C4-2B (cell line): ENCODE measurements at regions not wholly inside any gene's neighbourhood (a gene's known extent, or its start where the extent isn't known, plus 50 kb on each side); places are given as distances from the start of the nearest gene placed in this dataset.

ENCODE experiments used
- CTCF ChIP-seq: fragments of 450-650 bp; conservative IDR thresholded peaks from 2 replicates; pipeline ENCODE4 v1.5.1; 2017; ENCODE audit warnings: mild to moderate bottlenecking
- ZFX ChIP-seq: fragments of 450-650 bp; IDR thresholded peaks from 2 replicates; pipeline ENCODE4 v1.6.1; 2017

DNA sequence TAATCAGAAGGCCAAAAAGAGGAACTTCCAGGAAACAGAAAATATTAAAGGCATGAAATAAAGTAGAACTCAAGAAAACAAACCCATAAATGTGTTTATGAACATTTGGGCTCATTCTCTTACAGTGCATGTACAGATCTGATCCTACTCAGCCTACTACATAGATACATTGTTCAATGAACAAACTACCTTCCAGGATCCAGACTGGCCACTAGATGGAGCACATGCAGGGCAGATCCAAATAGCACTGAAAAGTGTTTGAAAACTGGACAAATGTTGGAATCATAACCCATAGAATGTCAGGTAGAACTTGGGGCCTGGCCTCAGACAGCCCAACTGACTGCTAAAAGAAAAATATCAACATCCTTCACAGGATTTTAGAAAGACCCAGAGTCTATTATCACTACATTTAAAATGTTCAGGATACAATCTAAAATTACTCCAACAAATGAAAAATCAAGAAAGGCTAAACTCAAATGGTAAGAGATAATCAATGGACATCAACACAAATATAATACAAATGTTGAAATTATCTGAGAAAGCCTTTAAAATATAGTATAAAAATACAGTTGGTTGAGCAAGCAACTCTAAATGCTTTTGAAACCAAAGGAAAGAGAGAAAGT lies 122.4 kb upstream of the NUDT7 start:
- TF ChIP-seq ZFX (no peak), CTCF (peak; percentile 82)
